ENCODE measurements at regions not wholly inside any gene's neighbourhood (a gene's known extent, or its start where the extent isn't known, plus 50 kb on each side); places are given as distances from the start of the nearest gene placed in this dataset.
"Not testable (repeated sequence)": the region's sequence is repeated elsewhere in the genome, so short reads cannot be mapped to it uniquely, and the experiment has no call there.

DNA sequence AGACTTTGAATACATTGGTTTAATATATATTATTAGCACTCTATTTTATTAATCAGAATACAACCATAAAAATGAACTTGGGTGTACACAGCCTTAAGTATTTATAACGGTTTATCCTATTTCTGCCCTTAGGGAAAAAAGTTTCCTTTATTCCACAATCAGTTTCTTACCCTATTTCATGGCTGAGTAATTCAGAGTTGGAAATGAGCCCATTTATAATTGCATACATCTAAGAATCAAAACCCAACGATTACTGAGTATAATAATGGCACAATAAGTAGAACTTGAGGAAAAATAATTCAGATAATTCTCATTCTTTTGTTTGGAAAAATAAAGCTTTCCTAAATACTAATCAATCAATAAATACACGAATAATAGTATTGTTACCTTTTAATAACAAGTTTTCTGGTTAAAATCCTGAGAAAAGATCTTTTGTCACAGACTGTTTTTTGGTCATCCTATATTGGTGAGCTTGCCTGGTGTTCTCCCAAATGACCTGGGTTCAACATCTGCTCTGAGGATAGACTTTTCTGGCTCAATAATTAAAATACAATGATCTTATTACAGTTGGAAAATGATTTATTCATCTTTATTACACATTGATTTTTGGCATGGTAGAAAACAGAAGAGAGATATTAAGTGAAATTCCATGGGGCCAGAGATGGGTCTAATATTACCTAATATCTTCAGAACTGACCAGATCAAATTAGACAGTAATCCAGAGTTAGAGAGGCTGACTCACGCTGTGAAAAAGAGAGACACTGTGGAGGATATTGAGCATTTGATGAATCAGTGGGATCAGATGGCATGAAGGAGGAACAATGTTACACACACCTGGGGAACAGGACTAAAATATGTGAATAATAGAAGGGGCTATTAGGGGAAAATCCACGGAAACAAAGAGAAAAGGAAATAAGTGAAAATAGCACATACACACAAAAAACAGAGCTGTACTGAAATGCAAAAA, 162.1 kb upstream of the TBX18 start:
- DNase-seq (ENCODE audit: low read depth) = no peak

DNA sequence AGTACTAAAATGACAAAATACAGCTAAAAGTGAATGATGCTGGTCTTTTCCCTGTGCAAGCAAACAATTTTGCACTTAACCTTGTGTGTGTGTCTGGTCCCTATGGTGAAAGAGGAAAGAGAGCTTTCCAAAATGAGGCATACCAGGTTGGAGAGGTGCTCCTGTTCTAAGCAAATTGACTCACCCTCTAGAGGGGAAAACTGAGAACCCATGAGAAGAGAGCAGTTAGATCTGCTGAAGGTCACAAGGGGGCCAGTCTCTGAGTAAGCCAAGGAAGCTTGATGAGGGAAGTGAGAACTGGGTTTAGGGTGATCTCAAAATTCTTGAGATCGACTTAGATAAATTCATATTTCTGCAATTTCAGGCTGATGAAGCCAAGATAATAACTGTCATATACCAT, 157.5 kb upstream of the TBX18 start:
- no peak for DNase-seq (ENCODE audit: low read depth)

DNA sequence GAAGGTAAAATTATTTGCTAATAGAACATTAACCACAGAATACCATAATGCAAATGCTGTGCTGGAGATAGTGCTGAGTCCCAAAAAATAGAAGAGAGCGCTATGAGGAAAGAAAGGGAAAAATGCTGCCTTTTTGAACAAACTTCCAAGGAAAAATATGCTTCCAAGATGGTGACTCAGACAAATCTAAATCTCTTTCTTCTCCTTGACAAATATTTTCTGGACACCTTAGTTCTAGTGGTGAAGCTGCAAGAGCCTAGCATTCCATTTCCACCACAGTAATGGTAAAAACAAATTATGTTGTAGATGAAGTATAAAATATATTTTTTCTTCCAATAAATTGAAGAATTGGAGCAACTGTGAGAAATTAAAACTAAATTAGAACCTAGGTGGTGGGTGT, 155.6 kb upstream of the TBX18 start:
- DNase-seq (ENCODE audit: low read depth) = no peak

DNA sequence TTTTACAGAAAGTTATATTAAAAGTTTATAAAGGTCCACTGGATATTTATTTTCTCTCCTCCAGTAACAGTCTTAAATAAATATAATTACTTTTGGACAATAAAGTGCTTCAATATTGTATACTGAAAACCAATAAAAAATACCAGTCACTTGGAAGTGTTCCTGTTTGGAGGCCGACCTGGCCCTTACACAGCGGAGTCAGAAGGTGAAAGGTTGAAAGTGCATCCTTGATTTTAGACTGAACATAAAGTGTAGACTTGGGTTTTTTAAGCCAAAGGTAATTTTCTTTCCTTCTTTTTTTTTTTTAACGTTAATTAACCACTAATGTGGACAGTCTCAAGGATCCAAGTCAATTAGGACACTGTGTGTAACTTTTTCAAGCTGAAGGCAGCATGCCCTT, 152.3 kb upstream of the TBX18 start:
- DNase-seq (ENCODE audit: low read depth) = no peak

DNA sequence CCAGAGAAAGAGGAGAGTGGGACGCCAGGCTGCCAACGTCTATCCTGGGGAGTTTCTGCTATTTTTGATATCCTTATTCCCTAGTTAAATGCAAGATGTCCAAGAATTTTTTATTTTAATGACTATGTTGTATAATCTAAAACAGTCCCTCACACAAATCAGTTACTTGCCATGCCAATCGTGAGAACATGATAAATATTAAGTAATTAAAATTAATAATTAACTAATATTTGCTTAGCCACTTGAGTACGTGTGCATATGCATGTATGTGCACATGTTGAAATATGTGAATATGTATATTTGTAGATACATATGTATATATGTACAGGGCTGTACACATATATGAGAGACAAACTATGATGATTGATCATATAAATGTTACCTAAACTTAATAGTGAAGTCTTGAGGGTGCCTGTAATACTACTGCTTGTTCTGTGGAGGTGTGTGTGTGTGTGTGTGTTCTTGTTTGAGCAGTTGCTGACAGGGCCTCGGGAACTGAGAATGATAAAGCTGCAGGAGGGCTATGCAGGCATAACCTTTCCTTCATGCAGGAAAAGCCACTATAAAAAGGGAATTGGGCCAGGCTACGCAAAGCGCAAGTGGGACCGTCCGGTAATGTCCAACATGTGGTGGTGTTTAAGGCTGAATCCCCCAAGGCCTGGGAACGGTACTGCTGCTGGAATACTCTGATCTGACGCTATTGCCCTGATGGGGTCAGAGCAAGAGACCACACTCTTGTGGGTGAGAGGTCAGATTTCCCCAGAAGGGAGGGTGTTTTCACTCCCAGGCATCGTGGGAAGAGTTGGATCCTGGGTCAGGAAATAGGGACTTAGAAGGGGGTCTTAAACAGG, 148.3 kb upstream of the TBX18 start:
- DNase-seq (ENCODE audit: low read depth) = no peak

DNA sequence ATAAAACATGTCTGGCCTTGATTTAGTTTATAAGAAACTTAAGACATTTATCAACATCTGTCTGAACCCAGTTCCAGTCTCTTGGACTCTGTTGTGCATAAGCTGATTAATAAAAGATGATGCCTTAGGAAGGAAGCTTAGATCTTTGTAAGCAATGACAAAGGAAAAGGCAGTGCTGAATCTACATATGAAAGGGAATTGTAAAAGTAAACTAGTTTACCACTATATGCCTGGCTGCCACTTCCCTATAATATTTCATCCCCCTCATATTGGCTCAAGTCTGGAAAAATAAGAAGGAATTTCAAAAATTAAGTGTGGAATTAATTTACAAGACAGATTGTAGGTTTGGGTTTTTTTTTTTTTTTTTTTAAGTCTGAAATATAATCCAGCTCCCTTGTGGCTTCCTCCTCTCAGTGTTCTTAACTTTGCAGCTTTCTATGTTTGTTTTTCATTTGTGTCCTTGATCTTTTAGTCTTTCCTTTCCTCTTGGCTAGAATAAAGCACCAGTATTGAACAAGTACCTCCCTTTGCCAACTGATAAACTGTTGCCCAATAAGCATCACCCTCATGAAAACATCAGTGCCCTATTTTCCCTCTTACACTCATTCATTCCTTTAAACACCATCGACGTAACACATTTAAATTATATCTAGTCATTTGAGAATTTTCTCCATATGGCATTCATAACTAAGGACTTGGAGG, 146.7 kb upstream of the TBX18 start:
- DNase-seq (ENCODE audit: low read depth) = no peak

DNA sequence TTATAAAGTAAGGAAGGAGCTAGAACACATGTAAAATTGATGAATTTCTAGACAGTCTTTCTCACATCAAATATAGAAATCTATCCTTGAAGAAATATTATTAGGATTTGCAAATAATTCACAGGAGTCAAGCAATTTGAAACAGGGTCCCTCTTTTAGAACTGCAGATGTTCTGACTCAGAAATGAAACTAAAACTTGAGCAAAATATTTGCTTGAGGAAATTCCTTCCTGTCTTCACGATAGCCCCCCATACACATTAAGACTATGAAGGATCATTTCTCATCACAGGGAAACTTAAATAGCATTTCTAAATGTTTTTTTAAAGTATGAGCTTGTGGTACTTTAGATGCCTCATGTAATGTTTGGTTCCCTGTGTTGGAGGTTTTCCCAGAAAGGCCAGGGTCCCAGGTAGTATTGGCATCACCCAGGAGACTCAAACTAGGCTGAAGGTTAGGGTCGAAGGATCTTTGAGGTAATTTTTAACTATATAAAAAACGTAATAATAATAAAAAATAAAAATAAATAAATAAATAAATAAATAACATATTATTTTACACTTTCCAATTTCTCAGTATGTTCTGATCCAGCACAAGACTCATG, 144.0 kb upstream of the TBX18 start:
- no peak for DNase-seq (ENCODE audit: low read depth)

DNA sequence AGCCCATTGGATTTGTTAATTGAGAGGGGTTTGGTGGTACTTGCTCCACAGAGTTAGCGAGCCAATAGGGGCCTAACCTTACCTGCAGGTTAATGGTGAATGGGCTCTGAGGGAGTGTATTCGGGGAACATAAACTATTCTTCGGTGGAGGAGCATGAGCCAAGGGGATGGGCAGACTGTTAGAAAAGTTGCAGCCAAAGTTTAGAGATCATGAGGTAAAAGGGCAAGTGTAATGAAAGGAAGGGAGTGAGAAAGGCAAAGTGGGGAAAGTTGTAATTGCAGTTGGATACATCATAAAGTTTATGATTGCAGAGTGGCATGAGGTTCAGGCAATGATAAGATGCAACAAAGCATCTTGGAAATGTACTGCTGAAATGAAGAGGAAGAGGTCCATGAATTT, 142.1 kb upstream of the TBX18 start:
- no peak for DNase-seq (ENCODE audit: low read depth)

DNA sequence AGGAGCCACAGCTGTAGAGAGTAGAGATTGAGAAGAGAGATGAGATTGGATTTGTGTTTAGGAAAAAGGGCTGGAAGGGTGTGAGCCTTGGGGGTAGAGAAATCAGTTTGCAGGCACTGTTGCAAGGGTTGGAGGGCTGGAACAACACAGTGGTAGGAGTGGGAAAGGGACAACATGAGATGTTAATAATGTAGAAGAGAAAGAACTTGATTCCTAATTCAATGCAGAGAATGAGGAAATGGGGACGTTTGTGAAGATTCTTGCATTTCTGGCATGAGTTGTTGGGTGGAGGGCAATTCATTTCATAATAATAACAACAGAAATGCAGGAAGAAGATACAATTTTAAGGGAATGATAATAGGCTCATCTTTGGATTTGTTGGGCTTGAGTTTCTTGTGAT, 141.4 kb upstream of the TBX18 start:
- no peak for DNase-seq (ENCODE audit: low read depth)

DNA sequence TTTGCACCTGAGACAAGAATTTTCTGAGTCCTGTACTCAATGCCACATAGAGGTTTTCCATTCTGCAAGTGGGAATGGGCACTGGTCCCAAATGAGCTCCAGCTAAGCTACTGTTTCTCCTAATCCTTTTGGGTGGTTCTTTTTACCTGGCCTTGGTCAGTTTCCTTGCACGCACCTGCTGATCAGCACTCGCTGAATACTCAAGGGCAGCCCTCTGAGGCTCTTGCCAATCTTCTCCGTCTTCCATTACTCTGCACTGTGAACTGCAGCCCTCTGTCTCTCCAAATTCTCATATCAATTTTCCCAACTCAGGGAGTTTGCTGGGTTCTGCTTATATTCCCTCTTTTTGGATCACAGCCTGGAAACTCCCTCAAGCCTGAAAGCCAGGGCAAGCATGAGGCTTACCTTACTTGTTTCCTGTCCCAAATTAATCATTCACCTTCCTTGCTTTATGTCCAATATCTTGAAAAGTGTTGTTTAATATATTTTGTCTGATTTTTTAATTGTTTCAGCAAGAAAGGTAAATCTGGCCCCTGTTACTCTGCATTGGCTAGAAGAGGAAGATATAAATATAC, 138.0 kb upstream of the TBX18 start:
- no peak for DNase-seq (ENCODE audit: low read depth)

DNA sequence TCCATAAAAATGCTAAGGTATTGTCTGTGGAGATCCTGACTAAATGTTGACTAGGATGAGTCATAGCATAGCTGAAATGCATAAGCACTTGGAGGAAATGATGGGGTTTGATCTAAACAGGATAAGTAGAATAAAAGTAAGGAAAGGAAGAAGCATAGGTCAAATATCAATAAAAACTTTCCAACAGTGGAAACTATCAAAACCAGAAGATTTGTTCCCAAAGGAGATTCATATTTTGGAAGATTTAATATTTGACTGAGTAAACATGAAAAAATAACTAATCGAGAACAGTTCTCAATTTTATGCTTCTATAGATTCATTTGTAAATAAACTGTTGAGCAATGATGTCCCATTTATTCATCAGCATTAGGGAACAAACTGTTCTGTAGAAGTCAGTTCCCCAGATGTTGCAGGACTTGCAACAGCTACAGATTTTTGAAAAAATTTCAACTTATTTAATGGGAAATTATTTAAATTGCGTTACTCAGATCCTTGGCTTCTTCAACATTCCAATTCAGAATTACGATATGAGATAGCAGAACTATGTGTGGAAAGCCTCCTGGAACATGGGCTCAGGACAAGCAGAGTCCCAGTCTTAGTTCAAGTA, 133.7 kb upstream of the TBX18 start:
- no peak for DNase-seq (ENCODE audit: low read depth)

DNA sequence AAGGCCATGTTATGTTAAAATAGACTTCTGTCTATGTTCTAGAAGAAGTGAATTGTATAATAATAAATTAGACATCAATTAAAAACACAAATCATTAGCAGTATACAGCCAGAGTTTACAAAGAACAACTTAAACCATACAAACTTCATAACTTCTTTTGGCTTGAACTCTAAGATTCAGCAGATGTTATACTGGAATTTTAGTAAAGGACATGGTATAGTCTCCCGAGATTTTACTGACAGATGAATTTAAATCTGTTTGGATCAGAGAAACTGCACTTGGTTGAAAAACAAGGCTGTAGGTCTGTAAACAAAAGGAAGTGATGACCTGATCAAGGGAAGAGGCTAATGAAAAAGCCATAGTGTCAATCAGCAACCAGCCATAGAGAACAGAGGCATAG, 132.6 kb upstream of the TBX18 start:
- no peak for DNase-seq (ENCODE audit: low read depth)

DNA sequence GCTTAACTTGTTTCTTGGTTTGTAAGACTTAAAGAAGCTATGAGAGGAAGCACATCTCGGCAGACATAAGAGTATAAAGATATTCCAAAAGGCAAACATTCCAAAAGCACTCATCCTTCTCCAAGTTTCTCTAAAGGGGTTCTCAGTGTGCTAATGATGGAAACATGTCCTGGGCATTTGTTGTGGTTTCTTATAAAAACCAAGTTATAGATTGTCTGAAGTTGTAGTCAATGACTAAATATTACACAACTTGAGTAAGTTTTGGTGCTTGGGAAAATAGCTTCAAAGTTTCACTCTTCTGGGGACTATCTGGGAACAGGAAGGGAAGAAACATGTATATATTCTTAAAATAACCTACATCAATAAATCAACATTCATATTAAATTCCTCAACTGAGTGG, 128.3 kb upstream of the TBX18 start:
- DNase-seq (ENCODE audit: low read depth) = no peak

DNA sequence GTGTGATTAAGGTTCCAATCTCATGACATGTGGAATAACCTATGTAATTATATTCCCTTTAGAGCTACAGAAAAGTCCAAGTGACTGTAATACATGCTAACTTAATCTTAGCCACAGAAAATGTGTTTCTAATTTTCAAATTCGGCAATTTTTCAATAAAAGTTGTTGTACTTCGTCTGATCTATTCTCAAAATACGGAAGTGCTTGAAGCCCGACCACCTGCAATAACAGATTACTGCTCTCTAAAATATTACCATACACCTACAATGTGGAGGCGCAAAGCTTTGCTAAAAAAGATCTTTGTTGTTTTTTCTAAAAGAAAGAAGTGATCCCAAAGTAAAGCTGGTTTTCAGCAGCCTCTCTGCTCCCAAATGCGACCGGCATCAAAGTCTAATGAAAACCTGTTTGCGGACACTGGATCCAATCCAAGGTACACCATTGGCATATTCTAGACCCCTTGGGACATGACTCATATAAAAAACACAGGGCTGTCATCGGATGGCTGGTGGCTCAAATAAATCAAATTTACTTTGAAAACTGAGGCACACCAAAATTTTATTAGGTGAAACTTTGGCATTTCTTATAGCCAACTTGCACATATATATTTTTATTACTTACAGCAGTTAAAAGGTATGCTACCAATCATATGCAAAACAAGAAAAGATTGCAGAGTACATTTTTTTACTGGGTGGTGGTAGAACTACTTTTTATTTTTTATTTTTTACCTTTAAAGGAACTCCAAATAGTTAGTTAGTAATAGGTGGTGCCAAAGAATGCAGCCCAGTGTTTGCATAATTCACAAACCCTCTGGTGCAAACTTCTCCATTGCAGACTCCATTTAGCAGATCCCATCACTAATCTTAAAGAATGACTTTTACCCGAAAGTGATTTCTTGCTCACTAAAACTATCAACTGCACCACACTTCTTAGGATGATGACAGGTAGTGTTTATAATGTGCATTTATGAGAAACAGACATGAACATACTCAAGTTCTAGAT, 118.7 kb upstream of the TBX18 start:
- no peak for DNase-seq (ENCODE audit: low read depth)

DNA sequence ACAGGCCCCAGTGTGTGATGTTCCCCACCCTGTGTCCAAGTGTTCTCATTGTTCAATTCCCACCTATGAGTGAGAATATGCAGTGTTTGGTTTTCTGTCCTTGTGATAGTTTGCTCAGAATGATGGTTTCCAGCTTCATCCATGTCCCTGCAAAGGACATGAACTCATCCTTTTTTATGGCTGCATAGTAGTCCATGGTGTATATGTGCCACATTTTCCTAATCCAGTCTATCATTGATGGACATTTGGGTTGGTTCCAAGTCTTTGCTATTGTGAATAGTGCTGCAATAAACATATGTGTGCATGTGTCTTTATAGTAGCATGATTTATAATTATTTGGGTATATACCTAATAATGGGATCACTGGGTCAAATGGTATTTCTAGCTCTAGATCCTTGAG, 115.0 kb upstream of the TBX18 start:
- DNase-seq (ENCODE audit: low read depth) = not testable (repeated sequence)

DNA sequence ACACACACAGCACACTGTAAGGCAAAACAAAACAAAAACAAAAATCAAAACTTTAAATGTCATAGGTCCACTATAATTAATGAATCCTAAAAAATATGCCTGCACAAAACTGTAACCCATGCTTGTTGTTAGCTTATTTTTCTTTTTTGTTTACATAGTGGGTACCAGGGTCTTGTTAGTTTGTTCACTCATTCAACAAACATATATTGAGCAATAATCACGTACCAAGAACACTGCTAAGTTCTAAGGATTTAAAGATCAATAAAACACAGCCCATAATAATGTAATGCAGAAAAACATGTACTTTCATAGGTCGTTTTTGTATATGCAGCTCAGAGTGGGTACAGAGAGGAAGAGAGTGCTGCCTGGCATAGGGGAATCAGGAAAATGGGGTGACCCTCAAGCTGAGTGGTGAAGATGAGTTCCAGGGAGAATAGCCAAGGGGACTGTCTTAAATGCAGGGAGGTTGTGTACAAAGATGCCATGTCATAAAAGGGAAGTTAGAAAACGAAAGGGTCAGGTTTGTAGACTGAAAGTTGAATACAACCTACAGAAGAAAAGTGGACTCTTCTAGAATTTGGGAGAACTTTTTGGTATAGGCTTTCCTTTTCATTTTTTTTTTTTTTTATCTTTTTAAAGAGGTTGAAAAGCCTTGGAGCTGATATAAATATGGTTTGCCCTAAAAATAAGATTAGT, 113.3 kb upstream of the TBX18 start:
- no peak for DNase-seq (ENCODE audit: low read depth)

DNA sequence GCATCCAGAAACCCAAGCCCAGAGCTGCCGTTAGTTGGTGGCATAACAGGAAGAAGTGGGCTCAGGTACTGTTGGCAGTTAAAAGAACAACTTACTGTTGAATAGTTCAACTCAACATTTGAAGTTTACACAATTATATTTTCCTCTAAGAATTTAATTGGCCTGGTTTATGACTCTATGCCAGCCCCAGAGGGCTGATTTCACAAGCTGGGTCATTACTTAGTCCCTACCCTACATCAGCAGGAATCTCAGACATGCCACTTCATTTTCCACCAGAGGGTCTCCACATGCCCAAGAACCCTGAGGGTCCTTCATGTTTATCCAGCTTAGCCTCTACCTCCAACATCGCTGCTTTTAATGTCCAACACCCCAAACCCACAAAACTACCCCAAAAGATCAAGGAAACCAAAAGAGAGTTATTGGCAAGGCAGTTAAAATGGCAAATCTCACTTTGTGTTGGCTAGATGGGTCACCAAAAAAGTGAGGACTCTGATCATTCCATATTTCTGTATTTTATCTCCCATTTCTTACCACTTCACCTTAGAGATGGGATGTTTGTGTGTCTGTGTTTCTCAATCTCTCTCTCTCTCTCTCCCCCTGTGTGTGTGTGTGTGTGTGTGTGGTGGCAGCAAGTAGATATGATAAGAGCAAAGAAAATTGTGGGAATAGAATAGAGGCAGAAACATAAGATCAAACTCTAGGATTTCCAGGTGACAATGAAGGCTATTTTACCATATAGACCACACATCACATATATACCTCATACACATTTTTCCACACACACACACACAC, 112.5 kb upstream of the TBX18 start:
- DNase-seq (ENCODE audit: low read depth) = no peak

DNA sequence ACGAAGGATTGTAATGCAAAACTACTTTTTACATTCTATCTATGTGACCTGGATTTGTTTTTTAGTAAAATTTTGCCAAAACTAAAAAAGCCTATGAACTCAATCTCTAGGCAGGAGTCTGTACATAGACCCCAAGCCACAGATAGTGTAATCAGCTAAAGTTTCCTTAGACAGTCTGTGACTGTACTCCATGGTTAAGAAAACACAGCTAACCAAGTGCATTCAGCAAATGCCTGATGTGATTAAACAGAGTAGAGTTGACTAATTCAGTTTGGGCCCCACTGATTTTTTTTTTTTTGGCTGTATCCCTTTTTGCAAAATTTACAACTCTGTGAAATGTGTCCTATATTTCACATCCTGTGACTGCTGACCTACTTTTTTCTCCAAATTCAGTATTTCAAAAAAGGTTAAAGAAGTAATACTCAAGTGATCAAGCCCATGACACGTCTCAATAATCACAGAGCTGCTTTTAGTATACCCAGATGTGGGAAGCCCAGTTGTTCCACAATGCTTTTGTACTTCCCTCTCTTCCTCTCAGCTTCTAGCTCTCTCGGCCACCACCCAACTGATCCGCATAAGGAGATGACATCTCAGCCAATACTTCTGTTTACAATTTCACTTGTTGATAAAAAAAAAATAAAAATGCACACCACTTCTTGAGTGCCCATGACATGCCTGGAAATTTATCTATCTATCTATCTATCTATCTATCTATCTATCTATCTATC, 108.8 kb upstream of the TBX18 start:
- no peak for DNase-seq (ENCODE audit: low read depth)
